Thyroid gland (tissue), 4 donors: ENCODE measurements at regions not wholly inside any gene's neighbourhood (a gene's known extent, or its start where the extent isn't known, plus 50 kb on each side); places are given as distances from the start of the nearest gene placed in this dataset.

Source experiments
- CTCF ChIP-seq, 6 experiments: fragments of 200-600 bp in 3 of 6; fragments of 450-650 bp in 3 of 6; sonication (generic) in 3 of 6; IDR thresholded peaks; one replicate each; pipeline ENCODE4 v1.5.1; 2016 to 2019; ENCODE audit warnings: antibody characterized with exemption in 6 of 6, mild to moderate bottlenecking in 2 of 6, inconsistent platforms in 1 of 6, moderate library complexity in 1 of 6
- POLR2A ChIP-seq, 2 donors: fragments of 450-650 bp; IDR thresholded peaks; one replicate each; pipeline ENCODE4 v1.6.1; 2017; ENCODE audit warnings: antibody characterized with exemption in 2 of 2, mild to moderate bottlenecking in 2 of 2, moderate library complexity in 1 of 2

GRCh38 chr6:102520966-102521365, 1127.5 kb downstream of the GRIK2 start:
- TF ChIP-seq CTCF (IDR thresholded peaks at IDR 0.05) (no peak), POLR2A (IDR thresholded peaks at IDR 0.05) (no peak)
